ENCODE measurements at regions not wholly inside any gene's neighbourhood (a gene's known extent, or its start where the extent isn't known, plus 50 kb on each side); places are given as distances from the start of the nearest gene placed in this dataset.

GRCh38 chr22:49406047-49406650 lies 421.5 kb downstream of the BRD1 start:
- no peak for TF ChIP-seq CTCF (IDR thresholded peaks at IDR 0.05; ENCODE audit: low read depth, low read length, missing control alignments)
- DNase-seq (ENCODE audit: low read depth) = no peak

DNA sequence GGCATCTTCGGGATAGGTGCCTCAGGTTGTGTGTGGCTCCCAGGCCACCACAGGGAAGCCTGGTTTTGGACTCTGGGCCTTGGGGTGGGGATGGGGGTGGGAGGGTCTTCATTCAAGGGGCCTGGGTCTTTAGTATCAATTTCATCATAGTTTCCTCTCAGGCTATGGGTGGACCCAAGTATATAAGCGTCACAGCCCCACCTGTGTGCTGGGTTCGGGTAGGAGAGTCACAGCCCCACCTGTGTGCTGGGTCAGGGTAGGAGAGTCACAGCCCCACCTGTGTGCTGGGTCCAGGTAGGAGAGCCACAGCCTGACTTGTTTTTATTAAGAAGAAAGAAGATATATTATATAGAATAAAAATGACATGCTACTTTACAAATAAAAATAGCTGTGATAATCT lies 422.1 kb downstream of the BRD1 start:
- TF ChIP-seq CTCF (IDR thresholded peaks at IDR 0.05; ENCODE audit: low read depth, low read length, missing control alignments) = no peak
- no peak for DNase-seq (ENCODE audit: low read depth)
- no peak overlapping the region for H3K4me3 ChIP-seq (ENCODE audit: low read depth, low read length)

More at GRCh38 chr22:49406047-49406650, 421.5 kb downstream of the BRD1 start:
- H3K4me3 ChIP-seq (ENCODE audit: low read depth, low read length) = no peak overlapping the region

- H3K4me3 ChIP-seq (ENCODE audit: low read depth, low read length) = no peak overlapping the region
- no peak for TF ChIP-seq CTCF (IDR thresholded peaks at IDR 0.05; ENCODE audit: low read depth, low read length, missing control alignments)
- DNase-seq (ENCODE audit: low read depth) = no peak
These were observed 423.0 kb downstream of the BRD1 start for GRCh38 chr22:49404576-49405241.

DNA sequence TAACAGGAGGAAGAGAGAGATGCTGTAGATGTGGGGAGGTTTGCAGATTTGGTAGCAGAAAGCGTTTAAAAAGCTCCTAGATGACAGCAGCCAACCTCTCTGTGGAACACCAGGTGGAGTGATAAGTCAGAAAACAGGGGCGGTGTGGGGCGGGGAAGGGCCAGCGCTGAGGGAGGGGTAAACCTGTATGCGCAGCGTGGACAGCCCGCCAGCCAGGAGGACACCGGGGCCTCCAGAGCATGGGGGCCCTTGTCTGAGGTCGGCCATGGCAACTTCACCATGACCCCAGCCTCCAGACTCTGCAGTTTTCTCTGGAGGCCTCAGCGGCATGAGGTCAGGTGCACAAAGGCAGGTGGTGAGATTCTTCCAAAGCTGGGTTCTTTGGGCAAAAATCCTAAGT lies 423.7 kb downstream of the BRD1 start:
- H3K4me3 ChIP-seq (ENCODE audit: low read depth, low read length) = no peak overlapping the region
- TF ChIP-seq CTCF (IDR thresholded peaks at IDR 0.05; ENCODE audit: low read depth, low read length, missing control alignments) = no peak
- DNase-seq (ENCODE audit: low read depth) = no peak

DNA sequence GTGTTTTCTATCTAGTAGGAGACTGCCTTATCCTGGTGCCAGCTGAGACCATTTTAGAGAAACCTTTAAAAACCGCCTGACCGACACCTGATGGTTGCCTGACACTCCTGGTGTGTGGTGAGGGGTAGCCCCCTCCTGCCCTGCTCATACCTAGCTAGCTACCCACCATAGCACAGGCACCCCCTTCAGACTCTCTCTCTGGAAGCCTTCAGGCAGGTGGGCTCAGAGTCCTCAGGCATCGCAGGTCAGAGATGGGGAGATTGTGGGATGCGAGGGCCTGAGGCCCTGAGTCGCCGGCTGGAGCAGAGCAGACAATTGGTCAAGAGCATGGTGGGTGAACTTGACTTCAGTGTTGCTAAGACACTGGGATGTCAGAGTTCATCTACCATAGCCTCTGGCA lies 424.6 kb downstream of the BRD1 start:
- TF ChIP-seq CTCF (IDR thresholded peaks at IDR 0.05; ENCODE audit: low read depth, low read length, missing control alignments) = no peak
- no peak overlapping the region for H3K4me3 ChIP-seq (ENCODE audit: low read depth, low read length)
- DNase-seq (ENCODE audit: low read depth) = no peak

- DNase-seq (ENCODE audit: low read depth) = no peak
- TF ChIP-seq CTCF (IDR thresholded peaks at IDR 0.05; ENCODE audit: low read depth, low read length, missing control alignments) = no peak
- H3K4me3 ChIP-seq (ENCODE audit: low read depth, low read length) = no peak overlapping the region
These were observed 425.5 kb downstream of the BRD1 start for GRCh38 chr22:49402169-49402568.
